GM18499 (cell line): ENCODE measurements at regions not wholly inside any gene's neighbourhood (a gene's known extent, or its start where the extent isn't known, plus 50 kb on each side); places are given as distances from the start of the nearest gene placed in this dataset.
"Not testable (repeated sequence)": the region's sequence is repeated elsewhere in the genome, so short reads cannot be mapped to it uniquely, and the experiment has no call there.

ENCODE experiments used
- ATAC-seq: cut with Tn5 transposase; IDR thresholded peaks from one replicate; pipeline ENCODE4 v1.9.1; 2021; ENCODE audit warnings: moderate number of reproducible peaks; ENCODE audit not compliant: insufficient read depth, unreplicated experiment

GRCh38 chr1:121558034-121558433 is 373.3 kb downstream of the SRGAP2C start:
- ATAC-seq: not testable (repeated sequence)

- ATAC-seq: no peak
Observed at GRCh38 chr1:121558514-121558913, 373.7 kb downstream of the SRGAP2C start.

GRCh38 chr1:121566346-121566745 is 381.6 kb downstream of the SRGAP2C start:
- ATAC-seq: no peak

- ATAC-seq: no peak
Observed at GRCh38 chr1:121569428-121569827, 384.7 kb downstream of the SRGAP2C start.

GRCh38 chr1:121573881-121574504 is 389.2 kb downstream of the SRGAP2C start:
- ATAC-seq: not testable (repeated sequence)

- ATAC-seq: not testable (repeated sequence)
Observed at GRCh38 chr1:121574505-121574899, 389.7 kb downstream of the SRGAP2C start.

- not testable (repeated sequence) for ATAC-seq
Observed at GRCh38 chr1:121582898-121583297, 398.1 kb downstream of the SRGAP2C start.

GRCh38 chr1:121586369-121587229 is 401.8 kb downstream of the SRGAP2C start:
- ATAC-seq: no peak

GRCh38 chr1:121587230-121587569 is 402.4 kb downstream of the SRGAP2C start:
- ATAC-seq: no peak

GRCh38 chr1:121587777-121588176 is 403.0 kb downstream of the SRGAP2C start:
- no peak for ATAC-seq

GRCh38 chr1:121594096-121594495 is 409.3 kb downstream of the SRGAP2C start:
- ATAC-seq: no peak

- no peak for ATAC-seq
Observed at GRCh38 chr1:121595089-121595488, 410.3 kb downstream of the SRGAP2C start.

GRCh38 chr1:121604843-121605444 is 420.2 kb downstream of the SRGAP2C start:
- ATAC-seq: not testable (repeated sequence)

- not testable (repeated sequence) for ATAC-seq
Observed at GRCh38 chr1:121607499-121607898, 422.7 kb downstream of the SRGAP2C start.
